ENCODE measurements at regions not wholly inside any gene's neighbourhood (a gene's known extent, or its start where the extent isn't known, plus 50 kb on each side); places are given as distances from the start of the nearest gene placed in this dataset.

DNA sequence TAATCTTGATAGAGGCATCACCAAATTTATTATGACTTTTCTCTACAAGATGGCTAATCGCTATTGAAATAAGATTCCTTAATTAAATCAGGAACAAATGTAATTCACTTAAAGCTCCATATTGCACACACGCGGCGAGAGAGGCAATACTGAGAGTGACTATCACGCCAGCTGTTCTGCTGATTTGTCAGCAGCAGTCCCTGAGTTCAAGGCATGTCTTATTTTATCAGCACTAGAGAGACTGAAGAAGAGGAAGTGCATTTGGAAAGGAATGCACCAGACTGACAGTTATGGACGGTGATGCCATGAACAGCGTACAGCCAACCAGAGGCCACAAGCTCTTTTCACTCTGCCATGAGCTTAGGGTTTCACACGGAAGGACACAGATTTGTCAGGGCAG, 83.6 kb upstream of the SLCO3A1 start:
- TF ChIP-seq EZH2 (IDR thresholded peaks at IDR 0.05; ENCODE audit: low read length, missing control alignments) = no peak
- TF ChIP-seq, protein P1, sequence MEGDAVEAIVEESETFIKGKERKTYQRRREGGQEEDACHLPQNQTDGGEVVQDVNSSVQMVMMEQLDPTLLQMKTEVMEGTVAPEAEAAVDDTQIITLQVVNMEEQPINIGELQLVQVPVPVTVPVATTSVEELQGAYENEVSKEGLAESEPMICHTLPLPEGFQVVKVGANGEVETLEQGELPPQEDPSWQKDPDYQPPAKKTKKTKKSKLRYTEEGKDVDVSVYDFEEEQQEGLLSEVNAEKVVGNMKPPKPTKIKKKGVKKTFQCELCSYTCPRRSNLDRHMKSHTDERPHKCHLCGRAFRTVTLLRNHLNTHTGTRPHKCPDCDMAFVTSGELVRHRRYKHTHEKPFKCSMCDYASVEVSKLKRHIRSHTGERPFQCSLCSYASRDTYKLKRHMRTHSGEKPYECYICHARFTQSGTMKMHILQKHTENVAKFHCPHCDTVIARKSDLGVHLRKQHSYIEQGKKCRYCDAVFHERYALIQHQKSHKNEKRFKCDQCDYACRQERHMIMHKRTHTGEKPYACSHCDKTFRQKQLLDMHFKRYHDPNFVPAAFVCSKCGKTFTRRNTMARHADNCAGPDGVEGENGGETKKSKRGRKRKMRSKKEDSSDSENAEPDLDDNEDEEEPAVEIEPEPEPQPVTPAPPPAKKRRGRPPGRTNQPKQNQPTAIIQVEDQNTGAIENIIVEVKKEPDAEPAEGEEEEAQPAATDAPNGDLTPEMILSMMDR (conservative IDR thresholded peaks at IDR 0.05 in 1 of 2, IDR thresholded peaks at IDR 0.05 in 1 of 2; ENCODE audit: low read depth in 1 of 2, low read length in 2 of 2) = no peak
